Renal pelvis (tissue), 1 donor: ENCODE measurements at regions not wholly inside any gene's neighbourhood (a gene's known extent, or its start where the extent isn't known, plus 50 kb on each side); places are given as distances from the start of the nearest gene placed in this dataset.
"Not testable (repeated sequence)": the region's sequence is repeated elsewhere in the genome, so short reads cannot be mapped to it uniquely, and the experiment has no call there.

Source experiments
- DNase-seq: peaks from one replicate; pipeline ENCODE4 v3.0.0-alpha.2; 2013

GRCh38 chr6:134560019-134560418, 242.1 kb upstream of the SGK1 start:
- DNase-seq = no peak

- DNase-seq = no peak
Measured at GRCh38 chr6:134557509-134557908, 239.6 kb upstream of the SGK1 start.

GRCh38 chr6:134555672-134556071, 237.8 kb upstream of the SGK1 start:
- DNase-seq = no peak

GRCh38 chr6:134553936-134554335, 236.0 kb upstream of the SGK1 start:
- DNase-seq = no peak

- DNase-seq = no peak
Measured at GRCh38 chr6:134551245-134551960, 233.5 kb upstream of the SGK1 start.

- DNase-seq = no peak
Measured at GRCh38 chr6:134550604-134551003, 232.7 kb upstream of the SGK1 start.

GRCh38 chr6:134549854-134550253, 231.9 kb upstream of the SGK1 start:
- no peak for DNase-seq

GRCh38 chr6:134546962-134547645, 229.2 kb upstream of the SGK1 start:
- DNase-seq = no peak

- no peak for DNase-seq
Measured at GRCh38 chr6:134544737-134545136, 226.8 kb upstream of the SGK1 start.

- no peak for DNase-seq
Measured at GRCh38 chr6:134543128-134543527, 225.2 kb upstream of the SGK1 start.

GRCh38 chr6:134541001-134541400, 223.1 kb upstream of the SGK1 start:
- no peak for DNase-seq

GRCh38 chr6:134539865-134540323, 222.0 kb upstream of the SGK1 start:
- DNase-seq = no peak

GRCh38 chr6:134537765-134538164, 219.9 kb upstream of the SGK1 start:
- DNase-seq = not testable (repeated sequence)

GRCh38 chr6:134537146-134537555, 219.2 kb upstream of the SGK1 start:
- DNase-seq = no peak

- DNase-seq = no peak
Measured at GRCh38 chr6:134535831-134536230, 217.9 kb upstream of the SGK1 start.

- DNase-seq = no peak
Measured at GRCh38 chr6:134534708-134535149, 216.8 kb upstream of the SGK1 start.

- no peak for DNase-seq
Measured at GRCh38 chr6:134533991-134534390, 216.1 kb upstream of the SGK1 start.

GRCh38 chr6:134532694-134533624, 215.0 kb upstream of the SGK1 start:
- no peak for DNase-seq

GRCh38 chr6:134531611-134532010, 213.7 kb upstream of the SGK1 start:
- no peak for DNase-seq

- DNase-seq = no peak
Measured at GRCh38 chr6:134531188-134531551, 213.3 kb upstream of the SGK1 start.

- DNase-seq = no peak
Measured at GRCh38 chr6:134529921-134530320, 212.0 kb upstream of the SGK1 start.

- no peak for DNase-seq
Measured at GRCh38 chr6:134529305-134529704, 211.4 kb upstream of the SGK1 start.
